Natural killer cell (primary cell): ENCODE measurements at regions not wholly inside any gene's neighbourhood (a gene's known extent, or its start where the extent isn't known, plus 50 kb on each side); places are given as distances from the start of the nearest gene placed in this dataset.

Experiments
- ATAC-seq, 3 donors: fragments of 150-1000 bp in 2 of 3; fragments of 200-7000 bp in 1 of 3; cut with Tn5 transposase; 1 replicate in 1 of 3; 2 replicates in 2 of 3; pipeline ENCODE4 v1.10.0; 2021; ENCODE audit warnings: mild to moderate bottlenecking in 2 of 3, moderate library complexity in 2 of 3
- DNase-seq, 2 donors: peaks; one replicate each; pipeline versions ENCODE4 v3.0.0 to v3.0.0-alpha.2; 2013 to 2021; ENCODE audit warnings: mixed read lengths in 1 of 2
- H3K27ac ChIP-seq: one replicate; pipeline ENCODE4 v1.5.1; 2013; ENCODE audit warnings: mild to moderate bottlenecking, low read length
- H3K27me3 ChIP-seq: one replicate; pipeline ENCODE4 v1.6.1; 2013; ENCODE audit warnings: low read length; ENCODE audit not compliant: control insufficient read depth, insufficient read depth
- H3K36me3 ChIP-seq: one replicate; pipeline ENCODE4 v1.6.1; 2013; ENCODE audit warnings: low read length; ENCODE audit not compliant: control insufficient read depth, insufficient read depth
- H3K4me1 ChIP-seq: one replicate; pipeline ENCODE4 v1.6.1; 2013; ENCODE audit warnings: low read length; ENCODE audit not compliant: control insufficient read depth, insufficient read depth
- H3K4me3 ChIP-seq: one replicate; pipeline ENCODE4 v1.5.1; 2013; ENCODE audit warnings: low read length
- H3K9me3 ChIP-seq: one replicate; pipeline ENCODE4 v1.6.1; 2013; ENCODE audit warnings: low read length; ENCODE audit not compliant: control insufficient read depth, insufficient read depth
- H3K27ac Mint-ChIP-seq, 2 donors: one replicate each; pipeline ENCODE4 v1.8.0; 2022; ENCODE audit warnings: mild to moderate bottlenecking in 2 of 2, mixed read lengths in 2 of 2, moderate library complexity in 1 of 2
- H3K27me3 Mint-ChIP-seq, 2 donors: one replicate each; pipeline ENCODE4 v1.8.0; 2022; ENCODE audit warnings: low read depth in 2 of 2, mixed read lengths in 2 of 2
- H3K36me3 Mint-ChIP-seq: one replicate; pipeline ENCODE4 v1.8.0; 2022; ENCODE audit warnings: mixed read lengths
- H3K4me1 Mint-ChIP-seq, 2 donors: one replicate each; pipeline ENCODE4 v1.8.0; 2022; ENCODE audit warnings: mixed read lengths in 2 of 2
- H3K4me3 Mint-ChIP-seq: one replicate; pipeline ENCODE4 v1.8.0; 2022; ENCODE audit warnings: mild to moderate bottlenecking, moderate library complexity, mixed read lengths
- H3K9me3 Mint-ChIP-seq, 2 donors: one replicate each; pipeline ENCODE4 v1.8.0; 2022; ENCODE audit warnings: mixed read lengths in 2 of 2
- WGBS: methylation state at CpG from one replicate; pipeline ENCODE4 v1.1.7; 2013; ENCODE audit warnings: missing lambda C conversion rate; ENCODE audit not compliant: insufficient coverage; 5-methylcytosine and 5-hydroxymethylcytosine counted together
- intact Hi-C: fragments of 100-400 bp; cut with micrococcal nuclease; formaldehyde crosslinking; loops from one replicate; pipeline ENCODE4 v1.14.2; 2022
- TF ChIP-seq, protein P1 (sequence below): fragments of 200-600 bp; IDR thresholded peaks from one replicate; pipeline ENCODE4 v1.8.0; 2022; ENCODE audit warnings: antibody characterized with exemption

DNA sequence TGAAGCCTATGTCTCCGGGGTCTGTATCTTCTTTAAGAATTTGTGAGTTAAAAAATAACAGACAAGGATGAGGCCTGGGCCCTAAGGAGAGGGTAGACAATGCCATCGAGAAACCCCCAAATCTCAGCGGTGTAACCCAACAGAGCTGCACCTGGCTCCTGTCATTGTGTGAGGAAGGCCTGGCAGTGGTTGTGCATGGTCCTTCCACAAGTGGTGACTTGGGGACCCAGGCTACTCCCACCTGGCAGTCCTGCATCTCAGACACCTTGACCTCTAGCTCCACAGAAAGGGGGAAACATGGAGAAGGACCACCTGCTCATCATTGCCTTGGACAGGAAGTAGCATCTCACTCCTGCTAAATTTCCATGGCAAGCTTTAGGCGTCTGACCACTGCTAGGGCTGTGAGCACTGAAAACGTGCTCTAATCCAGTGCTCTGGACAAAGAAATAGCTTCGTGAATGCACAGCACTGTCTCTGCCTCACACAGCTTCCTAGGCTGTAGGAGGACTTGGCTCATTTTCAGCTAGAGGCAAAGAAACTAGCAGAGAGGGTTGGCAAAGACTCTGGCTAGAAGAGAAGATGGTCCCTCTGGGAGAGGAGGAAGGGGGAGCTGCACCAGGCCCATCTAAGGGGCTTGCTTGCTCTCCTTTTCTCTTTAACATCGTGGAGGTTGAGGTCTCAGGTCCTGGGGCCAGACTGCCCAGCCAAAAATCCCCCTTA lies 273.9 kb upstream of the ZMIZ1 start:
- Mint-ChIP-seq H3K36me3 (no peaks in the 10 kb centered on the region), H3K4me1 (no peaks in the 10 kb centered on the region), H3K4me3 (no peak overlapping the region), H3K27me3 (peaks cover 19 to 21% of the 10 kb centered on the region in 2 donors), H3K9me3 (no peaks in the 10 kb centered on the region), H3K27ac (no peak overlapping the region)
- intact Hi-C loops: no loop called here
- WGBS: 85% methylated on average over 7 of the region's 7 CpGs
- DNase-seq (no peak), ATAC-seq (no peak)
- Histone ChIP-seq H3K4me1 (no peaks in the 10 kb centered on the region), H3K27me3 (no peaks in the 10 kb centered on the region), H3K9me3 (no peaks in the 10 kb centered on the region), H3K27ac (no peak overlapping the region), H3K4me3 (no peak overlapping the region), H3K36me3 (no peaks in the 10 kb centered on the region)
- TF ChIP-seq, protein P1, sequence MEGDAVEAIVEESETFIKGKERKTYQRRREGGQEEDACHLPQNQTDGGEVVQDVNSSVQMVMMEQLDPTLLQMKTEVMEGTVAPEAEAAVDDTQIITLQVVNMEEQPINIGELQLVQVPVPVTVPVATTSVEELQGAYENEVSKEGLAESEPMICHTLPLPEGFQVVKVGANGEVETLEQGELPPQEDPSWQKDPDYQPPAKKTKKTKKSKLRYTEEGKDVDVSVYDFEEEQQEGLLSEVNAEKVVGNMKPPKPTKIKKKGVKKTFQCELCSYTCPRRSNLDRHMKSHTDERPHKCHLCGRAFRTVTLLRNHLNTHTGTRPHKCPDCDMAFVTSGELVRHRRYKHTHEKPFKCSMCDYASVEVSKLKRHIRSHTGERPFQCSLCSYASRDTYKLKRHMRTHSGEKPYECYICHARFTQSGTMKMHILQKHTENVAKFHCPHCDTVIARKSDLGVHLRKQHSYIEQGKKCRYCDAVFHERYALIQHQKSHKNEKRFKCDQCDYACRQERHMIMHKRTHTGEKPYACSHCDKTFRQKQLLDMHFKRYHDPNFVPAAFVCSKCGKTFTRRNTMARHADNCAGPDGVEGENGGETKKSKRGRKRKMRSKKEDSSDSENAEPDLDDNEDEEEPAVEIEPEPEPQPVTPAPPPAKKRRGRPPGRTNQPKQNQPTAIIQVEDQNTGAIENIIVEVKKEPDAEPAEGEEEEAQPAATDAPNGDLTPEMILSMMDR: no peak

DNA sequence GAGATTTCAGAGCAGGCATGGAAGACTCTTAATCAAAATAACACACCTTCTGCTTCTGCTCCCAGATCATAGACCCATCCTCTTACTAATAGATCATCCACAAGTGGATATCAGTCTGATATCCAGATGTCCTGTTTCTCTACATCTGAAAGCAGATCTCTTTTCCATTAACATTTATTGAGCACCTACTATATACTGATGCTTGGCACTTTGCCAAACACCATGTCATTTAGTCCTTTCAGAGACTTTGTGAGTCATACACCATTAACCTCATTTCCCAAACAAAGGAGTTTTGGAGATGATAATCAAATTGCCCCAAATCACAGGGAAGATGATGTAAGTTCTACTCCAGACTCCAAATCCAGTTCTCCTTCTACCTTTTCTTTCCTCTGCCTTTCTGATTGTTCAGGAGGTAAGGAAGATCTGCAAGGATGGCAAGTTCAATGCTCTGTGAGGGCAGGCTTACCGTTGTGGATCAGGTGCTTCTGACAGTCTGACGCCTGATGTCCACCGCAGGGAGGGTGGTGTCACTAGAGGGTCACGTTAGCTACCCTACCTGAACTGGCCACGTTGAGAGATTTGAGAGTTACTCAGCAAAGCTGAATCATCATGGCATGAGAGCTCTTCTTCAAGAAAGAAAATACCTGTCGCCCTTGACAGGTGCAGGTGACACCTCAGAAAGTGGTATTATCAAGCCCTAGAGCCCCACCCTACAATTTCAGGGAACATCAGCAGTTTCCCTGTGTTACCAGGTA lies 269.6 kb upstream of the ZMIZ1 start:
- no peak overlapping the region for H3K4me3 Mint-ChIP-seq
- Histone ChIP-seq H3K4me1 (no peaks in the 10 kb centered on the region), H3K4me3 (no peak overlapping the region), H3K36me3 (no peaks in the 10 kb centered on the region), H3K9me3 (no peaks in the 10 kb centered on the region), H3K27me3 (no peaks in the 10 kb centered on the region), H3K27ac (no peak overlapping the region)
- WGBS: 82% methylated on average over 6 of the region's 6 CpGs
- TF ChIP-seq, protein P1: no peak
- no peaks in the 10 kb centered on the region for H3K36me3 Mint-ChIP-seq
- no peak overlapping the region for H3K27ac Mint-ChIP-seq
- H3K4me1 Mint-ChIP-seq: no peaks in the 10 kb centered on the region
- intact Hi-C loops: no loop called here
- no peak for ATAC-seq
- no peaks in the 10 kb centered on the region for H3K9me3 Mint-ChIP-seq
- H3K27me3 Mint-ChIP-seq: peaks cover 2 to 16% of the 10 kb centered on the region in 2 donors
- no peak for DNase-seq

DNA sequence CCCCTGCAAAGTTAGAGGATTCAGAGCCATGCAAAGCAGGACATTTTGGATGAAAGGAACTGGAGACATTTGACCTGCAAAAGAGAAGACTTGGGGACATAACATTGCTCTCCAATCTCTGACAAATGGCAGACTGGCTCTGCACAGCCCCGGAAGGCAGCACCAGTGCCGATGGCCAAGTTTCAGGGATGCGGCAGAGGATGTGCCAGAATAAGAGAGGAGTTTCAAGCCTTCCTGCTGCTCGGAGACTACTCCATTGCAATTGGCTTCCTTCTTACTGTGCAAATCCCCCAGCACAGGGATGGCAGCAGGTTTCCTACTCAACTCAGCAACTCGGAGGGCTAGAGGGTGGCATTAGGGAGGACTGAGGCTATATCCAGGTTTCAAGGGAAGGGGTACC lies 268.8 kb upstream of the ZMIZ1 start:
- no peaks in the 10 kb centered on the region for H3K4me1 ChIP-seq
- 92% methylated on average over 5 of the region's 5 CpGs for WGBS
- H3K27me3 Mint-ChIP-seq: peaks cover 0 to 16% of the 10 kb centered on the region in 2 donors
- H3K9me3 ChIP-seq: no peaks in the 10 kb centered on the region
- no peak overlapping the region for H3K27ac ChIP-seq
- no peak overlapping the region for H3K4me3 Mint-ChIP-seq
- DNase-seq (no peak), ATAC-seq (no peak)
- TF ChIP-seq, protein P1: no peak
- H3K36me3 Mint-ChIP-seq: no peaks in the 10 kb centered on the region
- H3K36me3 ChIP-seq: no peaks in the 10 kb centered on the region
- no peaks in the 10 kb centered on the region for H3K4me1 Mint-ChIP-seq
- no peaks in the 10 kb centered on the region for H3K9me3 Mint-ChIP-seq
- intact Hi-C loops: no loop called here
- H3K4me3 ChIP-seq: no peak overlapping the region
- H3K27me3 ChIP-seq: no peaks in the 10 kb centered on the region
- no peak overlapping the region for H3K27ac Mint-ChIP-seq
